ENCODE measurements at regions not wholly inside any gene's neighbourhood (a gene's known extent, or its start where the extent isn't known, plus 50 kb on each side); places are given as distances from the start of the nearest gene placed in this dataset.
"Not testable (repeated sequence)": the region's sequence is repeated elsewhere in the genome, so short reads cannot be mapped to it uniquely, and the experiment has no call there.

DNA sequence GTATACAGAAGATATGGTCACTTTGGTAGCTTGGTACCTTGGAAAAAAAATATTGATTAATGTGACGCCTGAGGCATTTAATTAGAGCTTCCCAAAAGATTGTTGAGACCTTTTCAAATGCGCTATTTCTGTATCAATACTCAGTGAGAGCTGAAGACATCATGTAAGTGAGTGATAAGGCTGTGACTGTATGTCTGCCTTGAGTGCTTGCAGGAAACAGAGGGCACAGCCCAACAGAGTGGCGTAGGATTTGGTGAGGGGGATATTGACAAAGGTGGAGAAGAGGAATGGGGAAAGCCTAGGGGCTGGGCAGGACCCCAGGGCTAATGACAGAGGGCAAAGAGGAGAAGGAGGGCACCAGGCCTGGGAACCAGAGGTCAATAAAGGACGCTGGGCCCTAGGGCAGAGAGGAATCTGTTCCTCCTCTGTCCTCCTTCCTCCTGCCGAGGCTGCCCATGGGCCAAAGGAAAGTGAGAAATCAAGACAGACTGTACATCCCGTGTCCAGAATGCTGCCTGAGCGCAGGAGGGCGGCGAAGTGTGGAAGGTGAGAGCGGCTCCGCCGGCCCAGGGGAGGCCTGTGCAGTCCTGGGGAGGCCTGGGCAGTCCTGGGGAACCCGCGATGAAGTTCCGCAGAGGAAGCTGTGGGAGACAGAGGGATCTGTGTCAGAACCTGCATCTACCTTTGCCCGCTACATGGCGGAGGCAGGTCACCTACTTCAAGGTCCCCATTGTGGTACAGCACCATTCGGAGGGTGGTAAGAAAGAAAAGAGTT is 228.6 kb upstream of the PIEZO2 start:
- DNase-seq: no peak

DNA sequence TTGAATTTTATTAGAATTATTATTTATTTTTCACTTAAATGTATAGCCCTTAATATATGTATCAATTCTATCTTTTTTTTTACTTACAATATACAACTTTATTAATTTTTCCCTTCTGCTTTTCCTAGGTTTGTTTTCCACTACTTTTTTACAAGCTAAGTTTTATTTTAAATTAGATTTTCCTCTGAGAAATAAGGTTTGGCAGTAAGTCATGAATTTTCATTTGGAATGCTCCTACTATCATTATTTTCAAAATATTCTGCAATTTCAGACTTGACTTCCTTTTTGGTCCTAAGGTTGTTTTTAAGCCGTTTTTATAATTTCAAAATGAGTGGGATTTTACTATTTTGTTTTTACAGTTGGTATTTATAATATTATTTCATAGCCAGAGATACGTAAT is 222.8 kb upstream of the PIEZO2 start:
- no peak for DNase-seq

DNA sequence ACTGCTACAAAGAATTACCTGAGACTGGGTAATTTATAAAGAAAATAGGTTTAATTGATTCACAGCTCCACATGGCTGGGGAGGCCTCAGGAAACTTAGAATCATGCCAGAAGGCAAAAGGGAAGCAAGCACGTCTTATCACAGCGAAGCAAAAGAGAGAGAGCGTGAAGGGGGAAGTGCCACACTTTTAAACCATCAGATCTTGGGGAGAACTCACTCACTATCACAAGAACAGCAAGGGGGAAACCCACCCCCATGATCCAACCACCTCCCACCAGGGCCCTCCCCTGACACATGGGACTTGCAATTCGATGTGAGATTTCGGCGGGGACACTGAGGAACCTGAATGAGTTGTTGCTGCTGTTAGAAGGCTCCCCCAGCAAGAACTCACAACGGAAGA is 220.2 kb upstream of the PIEZO2 start:
- no peak for DNase-seq

DNA sequence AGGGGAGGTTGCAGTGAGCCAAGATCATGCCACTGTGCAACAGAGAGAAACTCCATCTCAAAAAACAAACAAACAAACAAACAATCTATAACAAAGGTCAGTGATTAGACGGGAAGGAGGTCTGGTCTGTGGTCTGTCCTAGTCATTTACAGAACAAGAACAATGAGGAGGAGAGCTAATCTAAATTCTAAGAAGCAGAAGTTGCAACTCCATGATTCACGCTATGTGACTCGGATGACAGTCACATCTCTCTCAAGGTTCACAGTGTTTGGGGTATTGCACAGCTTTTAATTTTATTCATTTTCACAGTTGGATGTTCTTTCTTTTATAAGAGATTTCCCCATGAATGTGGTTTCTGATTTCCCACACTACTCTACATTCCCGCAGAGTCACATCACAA is 218.7 kb upstream of the PIEZO2 start:
- no peak for DNase-seq

DNA sequence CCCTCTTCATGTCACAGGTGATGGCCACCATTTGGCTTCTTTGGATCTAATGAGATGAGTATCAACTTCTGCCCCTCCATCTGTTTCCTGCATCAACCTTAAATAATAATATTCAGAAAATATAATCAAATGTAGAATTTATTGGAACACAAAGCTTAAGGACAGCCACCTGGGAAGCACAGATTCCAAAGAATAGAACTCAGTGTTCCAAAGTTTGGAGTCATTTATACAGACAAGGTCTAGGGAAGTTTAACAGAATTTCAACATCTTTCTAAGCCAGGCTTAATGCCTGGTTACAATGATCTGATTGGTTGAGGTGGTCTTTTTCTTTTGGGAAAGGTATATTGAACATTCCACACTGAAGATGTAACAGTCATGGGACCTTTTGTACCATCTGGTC is 218.0 kb upstream of the PIEZO2 start:
- no peak for DNase-seq

DNA sequence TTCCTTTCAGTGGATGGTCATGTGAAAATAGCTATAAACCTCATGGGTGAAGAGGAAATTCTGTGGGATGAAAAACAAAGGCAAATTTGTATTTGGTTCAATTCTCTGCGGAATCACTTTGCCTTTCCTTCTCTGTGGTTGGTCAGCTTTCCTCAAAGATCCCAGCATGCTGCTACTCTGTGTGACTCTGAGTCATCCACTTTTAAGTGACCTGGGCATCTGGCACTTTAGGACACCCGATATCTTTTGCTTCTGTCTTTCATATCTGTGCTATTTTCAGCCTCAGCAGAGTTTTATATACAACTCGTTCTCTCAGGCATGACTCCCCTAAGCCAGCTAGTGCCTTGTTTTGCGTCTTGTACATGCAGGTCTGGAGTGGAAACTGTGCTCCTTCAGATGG is 217.0 kb upstream of the PIEZO2 start:
- DNase-seq: no peak

DNA sequence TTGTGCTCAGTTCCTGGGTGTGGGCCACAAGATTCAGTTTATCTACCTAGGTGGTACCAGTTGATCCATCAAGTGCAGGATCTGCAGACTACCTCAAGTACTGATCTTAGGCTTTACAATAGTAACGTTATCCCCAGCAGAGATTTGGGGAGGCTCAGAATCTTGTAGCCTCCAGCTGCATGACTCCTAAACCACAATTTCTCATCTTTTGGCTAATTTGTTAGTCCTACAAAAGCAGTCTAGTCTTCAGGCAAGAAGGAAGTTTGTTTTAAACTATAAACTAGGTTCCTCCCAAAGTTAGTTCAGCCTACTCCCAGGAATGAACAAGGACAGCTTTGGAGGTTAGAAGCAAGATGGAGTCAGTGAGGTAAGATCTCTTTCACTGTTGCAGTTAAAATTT is 213.5 kb upstream of the PIEZO2 start:
- DNase-seq: no peak

DNA sequence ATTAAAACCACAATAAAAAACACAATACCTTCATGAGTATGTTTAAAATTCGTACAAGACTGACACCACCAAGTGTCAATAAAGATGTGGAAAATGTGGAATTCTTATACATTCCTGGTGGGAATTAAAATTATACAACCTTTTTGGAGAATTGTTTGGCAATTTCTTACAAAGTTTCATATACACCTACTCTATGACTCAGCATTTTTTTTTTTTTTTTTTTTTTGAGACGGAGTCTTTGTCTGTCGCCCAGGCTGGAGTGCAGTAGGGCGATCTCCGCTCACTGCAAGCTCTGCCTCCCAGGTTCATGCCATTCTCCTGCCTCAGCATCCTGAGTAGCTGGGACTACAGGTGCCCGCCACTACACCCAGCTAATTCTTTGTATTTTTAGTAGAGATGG is 212.5 kb upstream of the PIEZO2 start:
- not testable (repeated sequence) for DNase-seq

DNA sequence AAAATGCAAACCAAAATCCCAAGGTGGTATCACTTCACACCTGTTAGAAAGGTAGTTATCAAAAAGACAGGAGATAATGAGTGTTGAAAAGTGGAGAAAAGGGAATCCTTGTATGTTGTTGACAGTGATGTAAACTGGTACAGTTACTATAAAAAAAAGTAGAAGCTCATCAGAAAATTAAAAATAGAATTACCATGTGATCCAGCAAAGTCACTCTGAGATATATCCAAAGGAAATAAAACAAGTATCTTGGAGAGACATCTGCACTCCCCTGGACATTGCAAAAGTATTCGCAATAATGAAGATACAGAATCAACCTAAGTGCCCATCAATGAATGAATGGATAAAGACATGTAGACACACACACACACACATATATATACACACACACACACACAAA is 208.3 kb upstream of the PIEZO2 start:
- DNase-seq: no peak

DNA sequence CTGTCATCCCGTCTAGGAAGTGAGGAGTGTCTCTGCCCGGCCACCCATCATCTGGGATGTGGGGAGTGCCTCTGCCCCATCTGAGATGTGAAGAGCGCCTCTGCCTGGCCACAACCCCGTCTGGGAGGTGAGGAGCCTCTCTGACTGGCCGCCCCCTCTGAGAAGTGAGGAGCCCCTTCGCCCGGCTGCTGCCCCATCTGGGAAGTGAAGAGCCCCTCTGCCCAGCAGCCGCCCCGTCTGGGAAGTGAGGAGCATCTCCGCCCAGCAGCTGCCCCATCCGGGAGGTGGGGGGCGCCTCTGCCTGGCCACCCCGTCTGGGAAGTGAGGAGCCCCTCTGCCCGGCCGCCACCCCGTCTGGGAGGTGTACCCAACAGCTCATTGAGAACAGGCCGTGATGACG is 195.2 kb upstream of the PIEZO2 start:
- DNase-seq: not testable (repeated sequence)

DNA sequence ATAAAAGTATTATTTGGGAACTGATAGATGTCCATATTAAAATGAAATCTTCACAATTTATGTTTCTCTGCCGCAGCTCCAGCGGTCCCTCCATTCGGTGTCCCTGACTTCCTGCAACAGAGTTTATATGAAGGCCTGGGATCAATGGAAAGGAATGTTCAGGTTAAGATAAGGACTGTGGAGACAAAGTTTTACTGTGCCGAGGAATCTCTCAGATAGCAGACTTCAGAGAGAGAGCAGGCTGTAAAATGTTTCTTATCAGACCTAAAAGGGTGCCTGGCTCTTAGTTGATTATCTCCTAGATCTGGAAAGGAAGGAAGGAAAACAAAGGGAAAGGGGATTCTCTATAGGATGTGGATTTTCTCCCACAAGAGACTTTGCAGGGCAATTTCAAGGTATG is 193.7 kb upstream of the PIEZO2 start:
- DNase-seq: no peak

DNA sequence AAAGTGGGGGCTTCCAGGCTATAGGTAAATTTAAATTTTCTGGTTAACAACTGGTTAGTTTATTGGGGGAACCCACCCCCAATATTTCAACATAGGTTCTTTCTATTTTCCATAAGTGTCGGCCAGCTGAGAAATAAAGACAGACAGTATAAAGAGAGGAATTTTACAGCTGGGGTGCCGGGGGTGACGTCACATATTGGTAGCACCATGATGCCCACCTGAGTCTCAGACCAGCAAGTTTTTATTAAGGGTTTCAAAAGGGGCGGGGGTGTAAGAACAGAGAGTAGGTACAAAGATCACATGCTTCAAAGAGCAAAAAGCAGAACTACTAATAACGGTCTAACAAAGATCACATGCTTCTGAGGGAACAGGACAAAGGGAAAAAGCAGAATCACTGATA is 192.7 kb upstream of the PIEZO2 start:
- DNase-seq: not testable (repeated sequence)

DNA sequence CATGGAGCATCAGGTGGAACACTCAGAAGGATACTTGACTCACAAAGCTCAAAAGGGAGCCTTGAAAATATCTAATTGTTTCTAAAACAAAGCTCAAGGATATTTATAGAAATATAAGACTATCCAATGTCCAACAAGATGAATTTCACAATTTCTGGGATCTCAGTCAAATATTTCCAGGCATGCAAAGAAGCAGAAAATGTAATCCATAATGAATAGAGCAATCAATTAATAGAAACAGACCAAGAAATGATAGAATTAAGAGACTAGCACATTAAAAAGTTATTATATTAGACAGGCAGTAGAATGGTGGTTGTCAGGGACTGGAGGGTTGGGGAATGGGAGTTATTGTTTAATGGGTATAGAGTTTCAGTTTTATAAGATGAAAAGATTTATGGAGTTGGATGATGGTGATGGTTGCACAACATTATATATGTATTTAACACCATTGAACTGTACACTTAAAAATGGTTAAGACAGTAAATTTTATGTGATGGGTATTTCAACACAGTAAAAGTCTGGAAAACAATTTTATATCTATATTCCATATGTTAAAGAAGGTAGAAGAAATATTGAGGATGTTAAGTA is 189.9 kb upstream of the PIEZO2 start:
- no peak for DNase-seq

DNA sequence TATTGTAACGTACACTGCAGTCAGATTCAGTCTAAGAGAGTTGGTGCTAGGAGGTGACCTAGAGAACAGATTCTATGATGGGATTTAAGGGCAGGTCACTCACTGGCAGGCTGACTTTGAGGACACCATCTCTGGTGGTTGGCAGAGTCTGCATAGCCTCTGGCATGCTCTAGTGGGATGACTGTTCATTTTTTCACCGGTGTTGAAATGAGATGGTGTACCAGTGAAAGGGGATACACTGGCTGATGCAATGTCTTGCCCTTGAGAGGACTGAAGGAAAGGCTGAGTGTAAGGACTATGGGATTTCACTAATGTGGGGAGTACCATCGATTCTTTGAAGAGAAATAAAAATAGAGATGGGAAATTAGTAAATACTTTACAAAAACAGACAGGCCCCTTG is 186.9 kb upstream of the PIEZO2 start:
- no peak for DNase-seq

DNA sequence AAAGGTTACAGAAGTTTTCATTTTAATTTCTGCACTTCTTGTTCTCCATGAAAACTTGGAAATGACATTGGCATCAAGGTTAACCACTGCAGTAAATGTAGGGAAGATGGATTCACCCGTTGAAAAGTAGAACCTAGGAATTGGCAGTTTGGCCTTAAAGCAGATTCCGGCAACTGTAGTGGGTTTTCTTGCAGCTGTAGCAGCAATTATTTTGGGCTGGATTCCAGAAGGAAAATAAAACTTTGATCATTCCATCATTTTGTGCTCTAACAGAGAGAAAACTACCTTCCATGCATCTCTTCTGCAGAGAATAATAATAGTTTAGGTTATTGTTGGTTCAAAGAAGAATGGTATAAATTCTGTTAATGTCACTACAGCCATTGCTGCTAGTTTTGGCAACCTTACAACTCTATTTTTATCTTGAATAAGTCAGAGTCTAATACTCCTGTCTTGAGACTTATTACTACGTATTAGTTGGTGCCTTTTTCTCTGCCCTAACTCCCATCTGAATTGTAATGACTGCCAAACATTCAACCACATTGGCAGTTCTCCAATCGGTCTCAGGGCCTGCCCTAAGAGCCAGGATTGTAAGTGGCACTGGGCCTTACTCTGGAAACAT is 178.1 kb upstream of the PIEZO2 start:
- no peak for DNase-seq

DNA sequence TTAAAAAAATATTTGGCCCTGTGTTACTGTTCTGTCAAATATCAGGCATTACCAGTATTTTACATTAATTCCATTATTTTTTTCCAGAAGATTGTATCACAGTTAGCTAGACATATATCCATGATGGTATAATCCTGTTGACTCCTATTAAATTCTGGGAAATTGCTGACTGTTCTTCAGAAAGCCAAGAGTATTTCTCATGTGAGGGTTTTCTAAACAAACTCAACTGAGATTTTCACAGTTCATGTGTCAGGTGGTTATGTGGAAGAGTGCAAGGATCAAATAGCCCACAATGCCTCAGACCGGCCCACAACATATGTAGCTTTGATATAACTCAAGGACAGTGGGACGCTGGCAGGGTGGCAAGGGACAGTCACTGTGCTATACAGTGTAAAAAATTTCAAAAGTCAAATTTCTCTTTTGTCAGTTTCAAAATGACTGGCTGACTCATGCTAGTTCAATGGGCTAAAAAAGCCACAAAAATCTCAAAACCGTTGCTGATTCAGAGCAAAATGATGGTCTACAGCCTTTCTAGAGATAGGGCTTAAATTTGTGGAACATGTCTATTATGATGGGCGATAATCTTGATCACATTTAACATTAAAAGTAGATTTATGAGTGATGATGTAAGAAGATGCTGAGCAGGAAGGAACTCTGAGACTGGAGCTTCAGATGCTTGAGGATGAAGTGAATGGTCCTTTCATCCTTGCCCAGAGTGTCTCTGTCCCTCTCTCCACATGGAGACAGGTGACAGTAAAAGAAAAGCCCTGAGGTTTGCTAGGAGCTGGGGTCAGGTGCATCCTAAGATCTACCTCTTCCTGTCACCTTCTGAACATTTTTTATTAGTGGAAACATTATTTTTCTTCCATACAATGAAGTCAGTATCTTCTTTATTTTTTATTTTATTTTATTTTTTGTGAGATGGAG is 175.8 kb upstream of the PIEZO2 start:
- no peak for DNase-seq

DNA sequence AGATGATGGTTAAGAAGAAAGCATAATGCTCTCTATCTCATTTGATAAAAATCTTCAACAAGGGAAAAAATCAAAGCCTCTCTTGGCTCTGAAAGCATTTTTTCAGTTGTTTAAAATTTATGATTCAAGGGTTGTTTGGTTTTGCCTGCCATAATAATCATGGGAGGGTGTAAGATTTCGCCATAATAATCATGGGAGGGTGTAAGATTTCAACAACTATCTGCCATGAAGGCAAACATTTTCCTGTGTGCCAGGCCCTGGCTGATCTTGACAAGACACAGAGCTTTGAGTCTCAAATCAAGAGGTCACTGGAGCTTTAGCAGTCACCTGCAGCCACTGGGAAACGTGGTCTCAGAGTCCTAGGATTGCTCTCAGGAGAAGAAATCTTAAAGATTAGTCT is 175.1 kb upstream of the PIEZO2 start:
- DNase-seq: no peak

DNA sequence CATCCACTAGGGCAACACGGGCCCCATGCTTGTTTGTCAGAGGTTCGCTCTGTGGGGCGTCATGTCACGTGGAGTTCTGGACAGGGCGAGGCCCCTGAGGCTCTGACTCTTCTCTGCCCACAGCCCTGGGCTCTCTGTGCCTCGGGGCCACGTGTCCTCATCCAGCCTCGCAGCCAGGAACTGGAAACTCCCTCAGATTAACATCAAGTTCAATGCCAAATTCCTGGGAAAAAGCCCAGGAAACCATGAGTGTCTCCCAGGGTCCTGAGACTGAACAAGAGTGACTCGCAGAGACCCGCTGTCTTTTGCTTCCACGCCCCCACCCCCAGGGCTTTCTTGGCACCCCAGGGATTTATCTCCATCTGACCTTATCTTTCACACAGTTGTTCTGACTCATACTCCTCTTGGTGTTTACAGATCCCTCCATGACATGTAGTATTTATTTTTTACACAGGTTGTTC is 174.0 kb upstream of the PIEZO2 start:
- no peak for DNase-seq

DNA sequence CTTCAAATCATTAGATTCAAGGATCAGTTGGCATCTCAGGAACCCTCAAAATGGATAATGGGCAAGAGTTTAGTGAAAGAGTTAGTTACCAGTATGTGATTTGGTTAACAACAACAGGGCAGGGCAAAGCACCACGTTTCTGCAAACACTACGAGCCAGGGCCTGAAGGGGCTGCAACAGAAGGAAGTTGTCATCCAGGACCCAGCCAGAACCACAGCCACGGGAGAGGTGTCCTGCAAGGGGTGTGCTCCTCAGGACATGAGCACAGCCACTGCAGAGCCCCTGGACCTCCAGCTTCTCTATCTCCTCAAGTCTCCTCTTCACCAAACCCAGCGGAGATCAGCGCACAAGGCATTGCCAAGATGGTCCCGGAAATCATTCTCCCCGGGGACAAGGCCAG is 173.3 kb upstream of the PIEZO2 start:
- DNase-seq: no peak

DNA sequence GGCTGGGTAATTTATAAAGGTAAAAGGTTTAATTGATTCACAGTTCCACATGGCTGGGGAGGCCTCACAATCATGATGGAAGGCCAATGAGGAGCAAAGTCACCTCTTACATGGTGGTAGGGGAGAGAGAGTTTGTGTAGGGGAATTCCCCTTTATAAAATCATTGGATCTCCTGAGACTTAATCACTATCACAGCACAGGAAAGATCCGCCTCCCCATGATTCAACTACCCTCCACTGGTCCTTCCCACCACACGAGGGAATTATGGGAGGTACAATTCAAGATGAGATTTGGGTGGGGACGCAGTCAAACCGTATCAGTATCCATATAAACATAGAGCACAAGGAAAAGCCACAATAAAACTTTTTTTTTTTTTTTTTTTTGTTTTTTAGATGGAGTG is 172.6 kb upstream of the PIEZO2 start:
- no peak for DNase-seq

DNA sequence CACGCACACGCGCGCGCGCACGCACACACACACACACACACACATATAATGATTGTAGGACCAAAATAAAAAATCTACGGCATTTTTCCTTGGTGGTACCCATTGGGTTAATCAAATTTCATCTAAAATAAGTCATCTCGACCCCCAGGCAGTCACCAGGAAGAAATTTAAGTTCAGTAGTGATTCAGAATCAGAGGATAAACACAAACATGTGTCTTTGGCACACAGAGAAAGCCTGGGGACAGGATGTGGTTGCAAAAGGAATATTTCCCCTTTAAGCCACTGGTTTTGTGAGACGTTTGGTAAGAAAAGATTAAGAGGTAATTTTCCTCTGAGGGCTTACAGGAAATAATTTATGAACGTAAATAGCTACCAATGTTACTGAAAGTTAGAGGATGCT is 171.6 kb upstream of the PIEZO2 start:
- no peak for DNase-seq

DNA sequence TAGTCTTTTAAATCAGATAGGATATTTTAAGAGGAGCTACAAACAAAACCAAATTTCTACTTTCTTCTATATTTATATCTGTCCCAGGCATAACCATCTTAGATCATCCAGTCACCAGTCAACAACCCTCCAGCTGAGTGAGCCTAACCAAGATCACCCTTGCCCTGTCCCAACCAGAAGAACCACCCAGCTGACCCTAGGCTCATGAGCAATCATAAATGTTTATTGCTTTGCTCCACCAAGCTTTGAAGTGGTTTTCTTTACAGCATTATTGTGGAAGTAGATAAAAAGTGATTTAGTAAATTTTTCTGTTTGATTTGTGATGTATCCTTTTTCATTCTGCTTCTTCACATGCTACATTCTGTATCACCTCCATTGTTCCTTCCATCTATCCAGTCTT is 167.2 kb upstream of the PIEZO2 start:
- no peak for DNase-seq

DNA sequence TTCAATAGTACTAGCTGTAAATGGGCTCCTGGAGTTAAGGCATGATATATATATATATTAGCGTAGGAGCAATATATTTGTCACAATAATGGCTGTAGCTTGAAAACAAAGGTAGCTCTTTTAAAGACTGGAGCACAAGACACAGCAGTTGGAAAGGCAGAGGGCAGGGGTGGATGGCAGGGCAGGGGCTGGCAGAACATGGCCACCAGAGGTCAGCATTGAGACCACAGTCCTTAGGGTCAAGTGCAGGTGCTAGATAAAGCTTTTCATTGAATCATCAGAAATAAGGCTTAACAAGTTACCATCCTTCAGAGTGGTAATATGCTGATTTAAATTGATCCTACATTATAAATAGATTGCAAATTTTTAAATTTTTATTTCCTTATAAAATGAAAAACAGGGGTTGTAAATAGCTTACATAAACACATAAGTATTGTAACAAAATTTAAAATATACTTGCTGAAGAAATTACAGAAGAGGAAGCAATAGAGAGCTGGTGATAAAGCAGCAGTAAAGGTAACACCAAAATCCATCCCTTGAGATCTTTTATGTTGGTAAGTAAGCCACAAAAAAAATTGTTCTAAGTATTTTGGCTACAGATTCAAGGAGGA is 161.2 kb upstream of the PIEZO2 start:
- DNase-seq: peak; percentile 11

Measured in activated CD4-positive, alpha-beta T cell treated with anti-CD3 and anti-CD28 coated beads, Interleukin-2, amount 50 U/mL, for 1 hour (primary cell).